HG02943 (cell line): ENCODE measurements at regions not wholly inside any gene's neighbourhood (a gene's known extent, or its start where the extent isn't known, plus 50 kb on each side); places are given as distances from the start of the nearest gene placed in this dataset.
"Not testable (repeated sequence)": the region's sequence is repeated elsewhere in the genome, so short reads cannot be mapped to it uniquely, and the experiment has no call there.

Experiments
- ATAC-seq: cut with Tn5 transposase; IDR thresholded peaks from one replicate; pipeline ENCODE4 v1.9.1; 2021; ENCODE audit warnings: mild to moderate bottlenecking, low read depth, moderate library complexity; ENCODE audit not compliant: unreplicated experiment

DNA sequence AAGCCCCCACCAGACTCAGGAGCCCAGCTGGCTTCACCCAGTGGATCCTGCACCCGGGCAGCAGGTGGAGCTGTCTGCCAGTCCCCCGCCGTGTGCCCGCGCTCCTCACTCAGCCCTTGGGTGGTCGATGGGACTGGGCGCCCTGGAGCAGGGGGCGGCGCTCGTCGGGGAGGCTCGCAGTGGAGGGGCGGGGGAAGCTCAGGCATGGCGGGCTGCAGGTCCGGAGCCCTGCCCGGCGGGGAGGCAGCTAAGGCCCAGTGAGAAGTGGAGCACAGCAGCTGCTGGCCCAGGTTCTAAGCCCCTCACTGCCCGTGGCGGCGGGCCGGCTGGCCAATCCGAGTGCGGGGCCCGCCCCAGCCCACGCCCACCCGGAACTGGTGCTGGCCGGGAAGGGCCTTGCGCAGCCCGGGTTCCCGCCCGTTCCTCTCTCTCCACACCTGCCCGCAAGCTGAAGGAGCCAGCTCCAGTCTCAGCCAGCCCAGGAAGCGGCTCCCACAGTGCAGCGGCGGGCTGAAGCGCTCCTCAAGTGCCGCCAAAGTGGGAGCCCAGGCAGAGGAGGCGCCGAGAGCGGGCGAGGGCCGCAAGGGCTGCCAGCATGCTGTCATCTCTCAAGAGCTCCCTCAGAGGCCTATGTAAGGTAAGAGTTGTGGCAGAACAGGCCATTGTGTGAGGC is 1307.8 kb upstream of the TMEFF2 start:
- ATAC-seq: no peak

DNA sequence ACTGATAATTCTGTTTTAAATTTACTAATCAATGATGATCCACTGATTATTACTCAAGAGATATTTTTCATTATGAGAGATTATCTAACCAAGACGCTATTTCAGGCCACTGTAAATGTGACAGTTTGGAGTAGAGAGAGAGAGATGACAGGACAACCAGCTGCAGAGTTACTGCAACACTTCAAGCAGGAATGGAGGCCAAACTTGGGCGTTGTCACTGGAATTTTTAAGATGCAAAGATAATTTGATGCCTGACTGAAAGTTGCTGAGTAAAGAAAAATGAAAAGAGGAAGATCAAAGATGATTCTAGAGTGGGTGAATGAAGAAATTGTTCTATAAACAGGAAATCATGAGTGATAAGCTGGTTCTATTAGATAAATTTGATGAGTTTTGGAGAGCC is 1302.1 kb upstream of the TMEFF2 start:
- ATAC-seq: no peak

DNA sequence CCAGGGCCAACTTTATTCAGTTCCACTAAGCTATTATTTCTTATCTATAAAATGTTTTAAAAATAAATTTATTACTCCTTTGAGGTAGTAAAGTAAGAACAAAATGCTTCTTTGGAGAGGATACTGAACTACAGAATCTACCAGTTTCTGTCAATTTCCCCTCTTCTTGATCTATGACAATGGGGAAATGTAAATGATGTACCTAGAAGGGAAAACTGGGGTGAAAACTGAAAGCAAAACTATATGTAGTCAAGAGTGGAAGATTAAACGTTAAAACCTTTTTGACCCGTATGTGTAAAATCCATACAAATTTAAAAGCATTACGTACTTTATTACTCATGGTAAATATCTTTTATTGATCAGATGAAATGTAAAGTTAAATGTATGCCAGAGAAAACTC is 1287.8 kb upstream of the TMEFF2 start:
- peak; percentile 99 for ATAC-seq

DNA sequence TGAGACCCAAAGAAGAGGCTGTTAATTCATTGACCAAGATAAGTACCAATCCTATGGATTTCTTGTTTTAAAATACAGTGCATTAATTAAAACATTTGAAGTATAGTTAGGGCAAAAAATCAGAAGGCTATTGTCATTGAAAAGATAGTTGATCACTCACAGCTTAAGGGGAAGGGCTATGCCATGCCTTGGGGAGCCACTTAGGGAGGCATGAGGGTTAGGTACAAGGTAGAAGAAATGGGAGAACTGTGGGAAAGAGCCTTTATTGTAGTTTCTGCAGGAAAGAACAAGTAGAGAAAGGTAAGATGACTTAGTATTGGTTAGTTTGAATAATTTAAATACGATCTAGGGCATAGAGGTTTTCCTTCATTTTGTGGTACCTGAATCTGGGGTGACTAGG is 1285.5 kb upstream of the TMEFF2 start:
- no peak for ATAC-seq

DNA sequence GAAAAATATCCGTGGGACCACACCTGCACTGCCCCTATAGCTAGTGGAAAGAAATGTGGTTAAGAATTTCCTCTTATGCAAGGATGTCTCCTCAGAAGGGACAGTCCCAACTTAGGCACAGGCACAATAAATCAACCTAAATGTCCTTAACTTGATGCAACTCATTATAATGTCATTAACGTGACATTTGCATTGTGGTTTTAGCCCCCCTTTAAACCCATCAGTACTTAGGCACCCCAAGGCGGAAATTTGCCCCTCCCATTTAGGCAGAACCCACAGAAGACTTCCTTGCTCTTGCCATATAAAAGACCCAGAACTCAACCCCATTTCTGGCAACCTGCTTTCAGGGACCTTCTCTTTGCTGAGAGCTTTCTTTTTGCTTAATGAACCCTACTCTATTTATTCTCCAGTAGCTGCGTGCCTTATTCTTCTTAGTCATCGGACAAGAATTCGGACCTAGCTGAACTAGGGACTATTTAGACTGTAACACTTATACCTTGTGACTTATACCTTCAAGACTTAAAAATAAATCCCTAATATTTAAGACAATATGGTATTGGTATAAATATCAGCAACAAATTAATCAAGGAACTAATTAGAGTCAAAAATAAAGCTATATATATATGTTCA is 1281.6 kb upstream of the TMEFF2 start:
- no peak for ATAC-seq

DNA sequence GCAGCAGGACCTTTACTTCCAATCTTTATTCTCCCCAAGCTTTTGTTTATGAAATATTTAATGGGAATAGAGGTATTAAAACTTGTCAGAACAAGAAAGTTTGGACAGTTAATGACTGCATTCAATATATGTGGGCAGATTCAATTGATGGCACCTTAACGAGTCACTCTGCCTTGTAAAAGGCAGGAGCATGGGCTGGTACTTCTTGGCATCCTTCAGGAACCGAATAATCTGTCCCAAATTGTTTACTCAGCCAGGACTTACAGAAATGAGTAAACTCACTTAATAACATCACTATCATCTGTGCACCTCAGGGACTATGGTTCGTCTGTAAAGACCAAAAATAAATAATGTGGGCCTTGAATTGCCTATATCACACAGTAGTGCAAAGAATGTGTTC is 1280.3 kb upstream of the TMEFF2 start:
- ATAC-seq: no peak

DNA sequence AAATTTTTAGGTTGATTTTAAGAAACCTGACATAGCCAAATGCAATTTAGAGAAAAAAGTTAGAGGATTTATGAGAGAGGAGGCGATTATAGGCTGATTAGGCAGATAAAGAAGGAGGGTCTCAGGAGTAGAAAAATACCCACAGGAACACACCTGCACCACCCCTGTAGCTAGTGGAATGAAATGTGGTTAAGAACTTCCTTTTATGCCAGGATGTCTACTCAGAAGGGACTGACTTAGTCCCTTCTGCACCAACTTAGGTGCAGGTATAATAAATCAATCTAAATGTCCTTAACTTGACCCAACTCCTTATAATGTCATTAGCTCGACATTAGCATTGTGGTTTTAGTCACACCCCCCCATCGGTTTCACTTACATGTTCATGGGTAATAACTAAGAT is 1274.5 kb upstream of the TMEFF2 start:
- ATAC-seq: no peak

DNA sequence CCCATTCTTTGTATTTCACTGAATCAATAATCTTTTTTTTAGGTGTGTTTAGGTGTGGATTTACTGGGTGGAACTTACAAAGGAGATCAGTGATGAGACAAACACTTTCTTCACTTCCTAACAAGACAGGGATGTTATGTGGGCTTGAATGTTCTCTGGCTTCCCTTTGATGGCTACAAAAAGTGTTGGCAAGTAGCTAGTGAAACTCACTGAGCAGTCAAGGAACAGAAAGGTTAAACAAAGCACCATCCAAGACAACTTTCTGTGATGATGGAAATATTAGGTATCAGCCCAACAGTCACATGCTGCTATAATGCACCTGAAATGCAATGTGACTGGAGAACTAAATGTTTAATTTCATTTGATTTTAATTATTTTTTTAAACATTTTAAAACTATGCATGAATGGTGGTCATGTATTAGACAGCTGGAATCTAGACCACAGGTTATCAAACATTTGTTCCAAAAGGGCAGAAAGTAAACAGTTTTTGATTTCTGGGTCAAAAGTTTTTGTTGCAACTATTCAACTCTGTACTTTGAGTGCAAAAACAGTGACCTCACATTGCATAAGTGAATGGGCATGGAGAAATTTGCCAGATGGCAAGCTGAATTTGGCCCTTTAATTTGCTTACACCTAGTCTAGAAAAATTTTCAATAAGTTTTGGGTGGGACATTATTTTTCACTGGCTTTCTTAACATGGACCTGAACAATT is 1272.7 kb upstream of the TMEFF2 start:
- no peak for ATAC-seq

DNA sequence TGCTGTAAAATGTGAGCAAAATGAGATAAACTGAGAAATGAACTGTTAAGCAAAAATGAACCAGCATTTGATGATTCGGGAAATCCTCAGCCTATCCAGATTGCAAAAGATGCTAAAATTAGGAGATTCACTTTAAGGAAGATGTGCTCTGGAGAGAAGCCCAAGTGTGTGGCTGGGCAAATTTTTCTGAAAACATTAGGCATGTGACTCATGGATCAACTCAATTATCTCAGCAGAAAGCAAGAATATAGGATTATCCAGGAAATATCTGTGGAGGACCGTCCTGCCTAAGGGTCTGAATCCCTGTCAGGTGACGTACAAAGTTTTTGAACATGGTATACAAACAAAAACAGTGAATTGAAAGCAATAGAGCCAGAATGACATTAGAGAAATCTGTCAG is 1268.3 kb upstream of the TMEFF2 start:
- ATAC-seq: no peak

DNA sequence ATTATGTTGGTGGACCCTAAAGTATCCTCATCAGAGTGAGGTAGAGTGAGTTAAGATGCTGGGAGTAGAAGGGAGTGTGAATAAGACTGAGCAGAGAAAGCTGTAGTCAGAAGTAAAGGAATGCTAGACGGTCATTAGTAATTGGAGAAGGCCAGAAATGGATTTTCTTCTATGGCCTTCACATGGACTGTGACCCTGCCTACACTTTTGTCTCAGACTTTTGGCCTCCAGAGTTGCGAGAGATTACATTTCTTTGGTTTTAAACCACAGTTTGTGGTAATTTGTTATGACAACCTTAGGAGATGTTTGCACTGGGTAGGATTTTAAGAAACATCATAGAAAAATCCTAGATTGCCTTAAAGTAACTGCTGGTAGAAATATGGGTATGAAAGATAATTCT is 1267.7 kb upstream of the TMEFF2 start:
- ATAC-seq: no peak

DNA sequence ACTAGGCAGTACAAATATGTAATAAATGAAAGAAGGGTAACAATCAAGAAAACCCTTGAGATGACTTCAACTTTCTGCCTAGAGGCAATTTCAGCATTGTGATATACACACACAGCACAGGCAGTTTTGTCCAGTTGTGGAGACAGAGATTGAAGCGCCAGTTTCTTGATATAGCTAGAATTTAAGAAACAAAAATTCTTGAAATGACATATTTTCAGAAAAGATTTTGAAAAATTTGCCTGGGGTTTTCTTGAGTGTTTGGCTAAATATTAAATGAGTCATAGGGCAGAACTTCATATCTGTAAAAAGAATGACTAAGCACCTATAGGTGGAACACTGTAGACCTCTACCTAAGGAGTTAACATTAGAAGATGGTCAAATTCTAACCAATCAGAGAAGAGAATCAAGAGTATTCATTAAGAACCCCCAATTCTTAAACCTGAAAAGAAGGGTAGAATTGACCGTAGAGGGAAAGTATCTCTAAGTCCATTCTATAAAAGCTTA is 1266.8 kb upstream of the TMEFF2 start:
- no peak for ATAC-seq

DNA sequence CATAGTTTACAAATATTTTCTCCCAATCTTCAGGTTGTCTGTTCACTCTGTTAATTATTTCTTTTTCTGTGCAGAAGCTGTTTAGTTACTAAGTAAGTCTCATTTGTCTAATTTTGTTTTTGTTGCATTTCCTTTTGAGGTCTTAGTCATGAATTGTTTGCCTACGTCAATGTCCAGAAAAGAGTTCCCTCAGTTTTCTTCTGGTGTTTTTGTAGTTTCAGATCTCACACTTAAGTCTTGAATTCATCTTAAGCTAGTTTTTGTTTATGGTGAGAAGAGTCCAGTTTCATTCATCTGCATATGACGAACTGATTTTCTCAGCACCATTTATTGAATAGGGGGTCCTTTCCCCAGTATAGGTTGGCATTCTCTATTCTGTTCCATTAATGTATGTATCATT is 1252.2 kb upstream of the TMEFF2 start:
- no peak for ATAC-seq

DNA sequence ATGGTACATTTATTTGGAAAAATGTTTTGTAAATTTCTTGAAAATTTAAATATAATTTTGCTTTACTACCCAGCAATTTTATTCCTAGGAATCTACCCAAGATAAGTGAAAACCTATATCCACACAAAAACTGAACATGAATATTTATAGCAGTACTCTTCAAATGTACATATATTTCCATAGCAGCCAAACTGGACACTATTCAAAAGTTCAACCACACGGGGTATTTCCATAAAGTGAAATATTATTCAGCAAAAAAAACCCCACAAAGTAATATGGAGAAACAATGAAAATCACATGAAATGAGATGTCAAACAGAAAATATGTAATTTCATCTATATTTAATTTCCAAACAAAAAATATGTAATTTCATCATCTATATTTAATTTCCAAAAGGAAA is 1247.6 kb upstream of the TMEFF2 start:
- ATAC-seq: no peak

DNA sequence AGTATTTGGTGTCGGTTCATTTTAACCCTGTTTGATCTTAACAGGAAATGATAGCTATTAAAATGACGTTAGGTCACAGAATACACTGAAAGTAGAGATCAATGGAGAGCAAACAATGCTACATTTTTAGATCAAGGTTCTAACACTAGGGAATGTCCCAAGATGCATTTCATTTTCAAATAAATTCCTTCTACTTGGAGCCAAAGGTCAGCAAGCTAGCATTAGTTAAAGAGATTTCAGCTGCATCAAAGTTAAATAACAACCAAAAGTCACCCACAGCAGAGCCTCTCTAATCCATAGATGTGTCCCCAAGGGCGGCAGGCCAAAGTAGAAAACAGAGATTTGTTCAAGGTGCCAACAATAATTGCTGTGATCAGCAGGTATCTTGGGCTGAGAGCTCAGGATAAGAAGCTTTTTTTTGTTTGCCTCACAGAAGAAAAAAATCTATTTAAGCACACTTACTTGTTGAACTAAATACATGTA is 1233.6 kb upstream of the TMEFF2 start:
- no peak for ATAC-seq

DNA sequence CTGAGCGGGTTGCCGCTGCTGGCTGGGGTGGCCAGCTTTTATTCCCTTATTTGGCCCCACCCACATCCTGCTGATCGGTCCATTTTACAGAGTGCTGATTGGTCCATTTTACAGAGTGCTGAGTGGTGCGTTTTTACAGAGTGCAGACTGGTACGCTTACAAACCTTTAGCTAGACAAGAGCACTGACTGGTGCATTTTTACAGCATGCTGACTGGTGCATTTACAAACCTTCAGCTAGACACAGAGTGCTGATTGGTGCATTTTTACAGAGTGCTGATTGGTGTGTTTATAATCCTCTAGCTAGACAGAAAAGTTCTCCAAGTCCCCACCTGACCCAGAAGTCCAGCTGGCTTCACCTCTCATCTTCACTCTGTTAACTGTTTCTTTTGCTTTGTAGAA is 1217.6 kb upstream of the TMEFF2 start:
- not testable (repeated sequence) for ATAC-seq

DNA sequence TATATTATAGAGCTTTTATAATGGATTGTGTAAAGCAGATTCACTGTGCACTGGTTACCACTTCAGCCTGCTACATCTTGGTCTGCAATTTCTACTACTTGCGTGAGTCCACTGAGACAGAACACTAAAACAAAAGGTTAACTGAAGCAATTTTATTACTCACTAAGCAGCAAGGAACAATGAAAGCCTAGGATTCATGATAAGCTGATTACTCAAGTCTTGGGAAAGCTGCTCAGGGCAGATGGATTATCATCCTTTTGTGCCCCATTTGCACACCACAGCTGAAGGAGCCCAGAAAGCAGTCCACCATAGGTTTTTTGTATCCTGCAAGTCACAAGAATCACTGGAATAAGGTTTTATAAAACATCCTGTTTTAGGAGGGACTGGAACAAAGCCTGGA is 1215.2 kb upstream of the TMEFF2 start:
- ATAC-seq: no peak

DNA sequence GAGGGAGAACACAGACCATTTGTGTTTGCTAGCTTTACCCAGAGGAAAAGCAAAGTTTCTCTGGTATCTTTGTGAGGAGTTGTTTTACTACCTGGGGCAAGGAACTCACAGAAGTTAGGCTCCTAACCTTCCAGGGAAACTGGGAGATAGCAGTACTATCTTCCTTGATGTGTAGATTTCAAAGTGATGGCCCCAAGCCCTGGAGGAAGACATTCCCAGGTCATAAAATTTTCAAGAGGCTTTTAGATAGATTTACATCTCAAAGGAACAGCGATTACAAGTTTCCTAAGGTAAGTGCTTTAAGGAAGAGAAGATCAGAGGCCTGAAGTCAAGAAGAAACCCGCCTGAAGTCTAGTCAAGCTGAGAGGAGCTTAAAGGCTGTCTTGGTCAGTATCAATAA is 1187.8 kb upstream of the TMEFF2 start:
- no peak for ATAC-seq

DNA sequence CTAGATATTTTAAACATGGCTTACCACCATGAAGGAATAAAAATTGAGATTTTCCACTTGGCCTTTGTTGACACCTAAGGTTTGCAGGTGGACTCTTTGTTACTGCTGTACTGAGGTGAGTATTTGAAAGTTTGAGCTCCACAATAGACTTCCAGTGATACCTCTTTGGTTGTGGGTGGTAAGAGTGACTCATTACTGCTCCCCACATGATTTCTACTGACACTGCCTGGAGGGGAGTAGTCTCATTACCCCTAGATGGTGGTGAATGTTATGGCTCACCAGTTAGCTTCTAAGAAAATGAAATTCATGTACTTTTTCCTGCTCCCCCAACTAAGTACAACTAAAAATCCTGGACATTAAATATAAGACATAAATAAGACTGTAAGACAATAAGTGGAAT is 1183.1 kb upstream of the TMEFF2 start:
- ATAC-seq: no peak

DNA sequence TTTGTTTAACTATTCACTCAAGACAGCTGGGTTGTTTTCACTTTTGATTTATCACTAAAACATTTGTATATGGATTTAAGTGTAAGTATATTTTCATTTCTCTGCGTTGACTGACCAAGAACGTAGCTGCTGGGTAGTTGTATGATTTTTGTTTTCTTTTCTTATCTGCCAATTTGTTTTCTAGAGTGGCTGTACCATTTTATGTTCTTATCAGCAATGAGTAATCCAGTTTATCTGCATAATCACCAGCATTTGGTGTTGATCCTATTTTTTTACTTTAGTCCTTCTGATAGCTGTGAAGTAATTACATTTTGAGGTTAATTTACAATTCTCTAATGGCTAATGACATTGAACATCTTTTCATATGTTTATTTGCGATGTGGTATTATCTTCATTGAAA is 1178.4 kb upstream of the TMEFF2 start:
- no peak for ATAC-seq

DNA sequence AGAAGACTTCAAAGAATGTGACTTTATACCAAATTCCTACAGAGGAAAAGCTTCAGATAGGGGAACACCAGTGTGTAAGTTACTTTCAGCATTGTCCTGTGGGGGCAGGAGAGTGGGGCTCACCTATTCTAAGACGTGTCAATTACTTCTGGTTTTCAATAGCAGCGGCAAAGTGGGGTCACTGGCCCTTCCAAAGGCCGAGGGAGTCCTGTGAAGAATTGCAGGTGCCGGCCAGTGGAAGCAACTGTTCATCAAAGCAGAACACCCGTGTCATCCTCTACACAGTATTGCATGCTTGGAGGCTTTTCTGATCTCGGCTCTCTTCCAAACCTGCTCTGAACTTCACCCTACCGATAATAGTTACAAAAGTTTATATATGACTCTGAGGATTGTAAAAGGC is 1176.5 kb upstream of the TMEFF2 start:
- no peak for ATAC-seq

DNA sequence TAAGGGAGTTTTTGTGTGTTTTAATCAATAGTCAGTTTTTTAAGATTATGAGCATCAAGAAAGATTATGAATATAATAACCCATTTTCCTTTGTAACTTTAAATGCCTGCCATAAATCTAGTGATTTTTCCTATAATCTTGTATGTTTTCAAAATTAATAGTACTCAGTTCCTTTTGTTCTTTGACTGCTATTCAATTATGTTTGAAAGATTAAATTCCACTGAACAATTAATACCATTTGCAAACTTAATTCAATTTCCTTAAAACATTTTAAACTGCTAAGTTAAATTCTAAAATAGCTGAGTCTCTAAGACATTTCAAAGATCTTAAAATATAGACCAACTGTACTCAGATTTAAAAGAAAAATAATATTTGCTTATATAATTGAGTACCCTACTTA is 1173.9 kb upstream of the TMEFF2 start:
- no peak for ATAC-seq

DNA sequence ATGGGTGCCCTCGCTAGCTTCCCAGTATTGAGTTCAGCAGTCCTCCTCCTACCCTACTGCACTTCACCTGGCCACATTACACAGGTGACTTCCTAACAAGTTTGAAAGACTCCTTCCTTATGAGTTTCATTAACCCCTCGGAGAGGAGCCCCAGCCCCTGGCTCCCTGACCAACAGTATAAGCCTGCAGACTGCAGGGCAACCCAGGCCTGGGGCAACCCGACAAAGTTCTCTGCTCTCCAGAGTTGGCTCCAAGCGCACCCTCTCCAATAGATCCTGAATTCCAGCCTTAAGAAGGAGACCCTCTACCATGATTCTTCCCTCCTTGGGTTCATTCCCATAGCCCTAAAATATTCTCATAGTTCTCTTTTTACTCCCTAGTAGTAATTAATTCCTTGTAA is 1162.8 kb upstream of the TMEFF2 start:
- ATAC-seq: no peak
